ENCODE measurements at regions not wholly inside any gene's neighbourhood (a gene's known extent, or its start where the extent isn't known, plus 50 kb on each side); places are given as distances from the start of the nearest gene placed in this dataset.

DNA sequence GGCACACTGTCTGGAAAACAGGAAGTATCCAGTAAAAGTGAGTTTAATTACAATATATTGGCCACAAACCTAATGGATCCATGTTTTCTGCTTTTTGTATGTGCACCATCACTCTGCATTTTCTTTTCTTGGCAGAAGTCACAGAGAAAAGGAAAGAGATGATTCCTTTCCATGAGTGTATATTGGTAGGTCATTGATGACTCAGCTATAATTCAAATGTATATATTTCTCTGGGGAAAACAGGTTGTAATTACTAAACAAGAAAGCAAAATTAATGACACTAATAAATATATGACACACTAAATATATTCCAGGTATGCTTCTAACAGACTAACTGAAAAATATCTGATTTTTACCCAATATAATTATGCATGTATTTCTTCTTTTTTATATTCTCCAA lies 105.9 kb upstream of the PCDH15 start (continued):
- TF ChIP-seq ZNF317 (CRISPR knock-in tag; IDR thresholded peaks at IDR 0.05; ENCODE audit: borderline replicate concordance, low read depth) = no peak

DNA sequence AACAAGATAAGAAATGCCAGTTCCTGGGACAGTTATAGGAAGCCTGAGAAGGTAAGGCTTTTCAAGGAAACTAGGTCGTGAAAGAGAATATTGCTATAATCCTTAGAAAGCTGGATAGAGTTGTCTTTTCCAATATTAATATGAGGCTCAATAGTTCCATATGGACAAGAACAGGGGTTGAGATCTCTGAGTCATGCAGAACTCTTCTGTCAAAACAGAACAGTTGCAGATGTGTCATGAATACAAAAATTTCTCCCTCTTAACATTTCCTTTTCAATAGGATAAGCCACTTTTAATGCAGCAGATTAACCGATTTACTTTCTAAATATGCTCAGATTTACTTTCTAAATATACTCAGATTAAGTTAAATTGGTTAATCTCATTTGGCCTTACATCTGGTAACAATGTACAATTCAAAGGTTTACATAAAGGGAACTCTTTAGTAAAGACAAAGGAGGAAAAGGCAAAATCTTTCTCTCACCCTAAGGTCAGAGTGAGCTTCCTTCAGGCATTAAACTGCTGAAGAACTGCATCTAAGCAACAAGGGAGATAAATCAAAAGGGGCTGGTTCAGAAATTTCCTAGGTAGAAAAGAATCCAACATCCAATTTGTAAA lies 104.7 kb upstream of the PCDH15 start:
- no peak for DNase-seq (ENCODE audit: low spot score)
- Mint-ChIP-seq H3K27ac (no peak overlapping the region; the same call in 1 of the 2 replicates), H3K4me3 (no peak overlapping the region), H3K36me3 (no peaks in the 10 kb centered on the region), H3K27me3 (ENCODE audit: low read depth) (no peaks in the 10 kb centered on the region), H3K4me1 (peaks cover 23% of the 10 kb centered on the region), H3K9me3 (peaks cover 7% of the 10 kb centered on the region)
- ChIA-PET POLR2A (no interaction called here), CTCF (no interaction called here)
- TF ChIP-seq, protein P1, sequence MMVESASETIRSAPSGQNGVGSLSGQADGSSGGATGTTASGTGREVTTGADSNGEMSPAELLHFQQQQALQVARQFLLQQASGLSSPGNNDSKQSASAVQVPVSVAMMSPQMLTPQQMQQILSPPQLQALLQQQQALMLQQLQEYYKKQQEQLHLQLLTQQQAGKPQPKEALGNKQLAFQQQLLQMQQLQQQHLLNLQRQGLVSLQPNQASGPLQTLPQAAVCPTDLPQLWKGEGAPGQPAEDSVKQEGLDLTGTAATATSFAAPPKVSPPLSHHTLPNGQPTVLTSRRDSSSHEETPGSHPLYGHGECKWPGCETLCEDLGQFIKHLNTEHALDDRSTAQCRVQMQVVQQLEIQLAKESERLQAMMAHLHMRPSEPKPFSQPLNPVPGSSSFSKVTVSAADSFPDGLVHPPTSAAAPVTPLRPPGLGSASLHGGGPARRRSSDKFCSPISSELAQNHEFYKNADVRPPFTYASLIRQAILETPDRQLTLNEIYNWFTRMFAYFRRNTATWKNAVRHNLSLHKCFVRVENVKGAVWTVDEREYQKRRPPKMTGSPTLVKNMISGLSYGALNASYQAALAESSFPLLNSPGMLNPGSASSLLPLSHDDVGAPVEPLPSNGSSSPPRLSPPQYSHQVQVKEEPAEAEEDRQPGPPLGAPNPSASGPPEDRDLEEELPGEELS (CRISPR knock-in tag; IDR thresholded peaks at IDR 0.05) = no peak
- TF ChIP-seq ZNF232 (CRISPR knock-in tag; IDR thresholded peaks at IDR 0.05) (no peak), TEAD1 (CRISPR knock-in tag; IDR thresholded peaks at IDR 0.05) (no peak), SOX15 (CRISPR knock-in tag; IDR thresholded peaks at IDR 0.05) (no peak), IRF2 (CRISPR knock-in tag; IDR thresholded peaks at IDR 0.05; ENCODE audit: borderline replicate concordance, low read depth) (no peak), JAZF1 (CRISPR knock-in tag; IDR thresholded peaks at IDR 0.05) (no peak), NFATC4 (CRISPR knock-in tag; IDR thresholded peaks at IDR 0.05) (no peak)
- TF ChIP-seq, protein P2, sequence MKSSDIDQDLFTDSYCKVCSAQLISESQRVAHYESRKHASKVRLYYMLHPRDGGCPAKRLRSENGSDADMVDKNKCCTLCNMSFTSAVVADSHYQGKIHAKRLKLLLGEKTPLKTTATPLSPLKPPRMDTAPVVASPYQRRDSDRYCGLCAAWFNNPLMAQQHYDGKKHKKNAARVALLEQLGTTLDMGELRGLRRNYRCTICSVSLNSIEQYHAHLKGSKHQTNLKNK (CRISPR knock-in tag; IDR thresholded peaks at IDR 0.05) = no peak
- TF ChIP-seq, protein P3, sequence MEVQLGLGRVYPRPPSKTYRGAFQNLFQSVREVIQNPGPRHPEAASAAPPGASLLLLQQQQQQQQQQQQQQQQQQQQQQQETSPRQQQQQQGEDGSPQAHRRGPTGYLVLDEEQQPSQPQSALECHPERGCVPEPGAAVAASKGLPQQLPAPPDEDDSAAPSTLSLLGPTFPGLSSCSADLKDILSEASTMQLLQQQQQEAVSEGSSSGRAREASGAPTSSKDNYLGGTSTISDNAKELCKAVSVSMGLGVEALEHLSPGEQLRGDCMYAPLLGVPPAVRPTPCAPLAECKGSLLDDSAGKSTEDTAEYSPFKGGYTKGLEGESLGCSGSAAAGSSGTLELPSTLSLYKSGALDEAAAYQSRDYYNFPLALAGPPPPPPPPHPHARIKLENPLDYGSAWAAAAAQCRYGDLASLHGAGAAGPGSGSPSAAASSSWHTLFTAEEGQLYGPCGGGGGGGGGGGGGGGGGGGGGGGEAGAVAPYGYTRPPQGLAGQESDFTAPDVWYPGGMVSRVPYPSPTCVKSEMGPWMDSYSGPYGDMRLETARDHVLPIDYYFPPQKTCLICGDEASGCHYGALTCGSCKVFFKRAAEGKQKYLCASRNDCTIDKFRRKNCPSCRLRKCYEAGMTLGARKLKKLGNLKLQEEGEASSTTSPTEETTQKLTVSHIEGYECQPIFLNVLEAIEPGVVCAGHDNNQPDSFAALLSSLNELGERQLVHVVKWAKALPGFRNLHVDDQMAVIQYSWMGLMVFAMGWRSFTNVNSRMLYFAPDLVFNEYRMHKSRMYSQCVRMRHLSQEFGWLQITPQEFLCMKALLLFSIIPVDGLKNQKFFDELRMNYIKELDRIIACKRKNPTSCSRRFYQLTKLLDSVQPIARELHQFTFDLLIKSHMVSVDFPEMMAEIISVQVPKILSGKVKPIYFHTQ (CRISPR knock-in tag; IDR thresholded peaks at IDR 0.05) = no peak
- TF ChIP-seq, protein P4, sequence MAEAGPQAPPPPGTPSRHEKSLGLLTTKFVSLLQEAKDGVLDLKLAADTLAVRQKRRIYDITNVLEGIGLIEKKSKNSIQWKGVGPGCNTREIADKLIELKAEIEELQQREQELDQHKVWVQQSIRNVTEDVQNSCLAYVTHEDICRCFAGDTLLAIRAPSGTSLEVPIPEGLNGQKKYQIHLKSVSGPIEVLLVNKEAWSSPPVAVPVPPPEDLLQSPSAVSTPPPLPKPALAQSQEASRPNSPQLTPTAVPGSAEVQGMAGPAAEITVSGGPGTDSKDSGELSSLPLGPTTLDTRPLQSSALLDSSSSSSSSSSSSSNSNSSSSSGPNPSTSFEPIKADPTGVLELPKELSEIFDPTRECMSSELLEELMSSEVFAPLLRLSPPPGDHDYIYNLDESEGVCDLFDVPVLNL (CRISPR knock-in tag; IDR thresholded peaks at IDR 0.05; ENCODE audit: borderline replicate concordance, low read depth) = no peak
- TF ChIP-seq, protein P5, sequence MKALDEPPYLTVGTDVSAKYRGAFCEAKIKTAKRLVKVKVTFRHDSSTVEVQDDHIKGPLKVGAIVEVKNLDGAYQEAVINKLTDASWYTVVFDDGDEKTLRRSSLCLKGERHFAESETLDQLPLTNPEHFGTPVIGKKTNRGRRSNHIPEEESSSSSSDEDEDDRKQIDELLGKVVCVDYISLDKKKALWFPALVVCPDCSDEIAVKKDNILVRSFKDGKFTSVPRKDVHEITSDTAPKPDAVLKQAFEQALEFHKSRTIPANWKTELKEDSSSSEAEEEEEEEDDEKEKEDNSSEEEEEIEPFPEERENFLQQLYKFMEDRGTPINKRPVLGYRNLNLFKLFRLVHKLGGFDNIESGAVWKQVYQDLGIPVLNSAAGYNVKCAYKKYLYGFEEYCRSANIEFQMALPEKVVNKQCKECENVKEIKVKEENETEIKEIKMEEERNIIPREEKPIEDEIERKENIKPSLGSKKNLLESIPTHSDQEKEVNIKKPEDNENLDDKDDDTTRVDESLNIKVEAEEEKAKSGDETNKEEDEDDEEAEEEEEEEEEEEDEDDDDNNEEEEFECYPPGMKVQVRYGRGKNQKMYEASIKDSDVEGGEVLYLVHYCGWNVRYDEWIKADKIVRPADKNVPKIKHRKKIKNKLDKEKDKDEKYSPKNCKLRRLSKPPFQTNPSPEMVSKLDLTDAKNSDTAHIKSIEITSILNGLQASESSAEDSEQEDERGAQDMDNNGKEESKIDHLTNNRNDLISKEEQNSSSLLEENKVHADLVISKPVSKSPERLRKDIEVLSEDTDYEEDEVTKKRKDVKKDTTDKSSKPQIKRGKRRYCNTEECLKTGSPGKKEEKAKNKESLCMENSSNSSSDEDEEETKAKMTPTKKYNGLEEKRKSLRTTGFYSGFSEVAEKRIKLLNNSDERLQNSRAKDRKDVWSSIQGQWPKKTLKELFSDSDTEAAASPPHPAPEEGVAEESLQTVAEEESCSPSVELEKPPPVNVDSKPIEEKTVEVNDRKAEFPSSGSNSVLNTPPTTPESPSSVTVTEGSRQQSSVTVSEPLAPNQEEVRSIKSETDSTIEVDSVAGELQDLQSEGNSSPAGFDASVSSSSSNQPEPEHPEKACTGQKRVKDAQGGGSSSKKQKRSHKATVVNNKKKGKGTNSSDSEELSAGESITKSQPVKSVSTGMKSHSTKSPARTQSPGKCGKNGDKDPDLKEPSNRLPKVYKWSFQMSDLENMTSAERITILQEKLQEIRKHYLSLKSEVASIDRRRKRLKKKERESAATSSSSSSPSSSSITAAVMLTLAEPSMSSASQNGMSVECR (CRISPR knock-in tag; IDR thresholded peaks at IDR 0.05; ENCODE audit: borderline replicate concordance) = no peak
- no peak for ATAC-seq

DNA sequence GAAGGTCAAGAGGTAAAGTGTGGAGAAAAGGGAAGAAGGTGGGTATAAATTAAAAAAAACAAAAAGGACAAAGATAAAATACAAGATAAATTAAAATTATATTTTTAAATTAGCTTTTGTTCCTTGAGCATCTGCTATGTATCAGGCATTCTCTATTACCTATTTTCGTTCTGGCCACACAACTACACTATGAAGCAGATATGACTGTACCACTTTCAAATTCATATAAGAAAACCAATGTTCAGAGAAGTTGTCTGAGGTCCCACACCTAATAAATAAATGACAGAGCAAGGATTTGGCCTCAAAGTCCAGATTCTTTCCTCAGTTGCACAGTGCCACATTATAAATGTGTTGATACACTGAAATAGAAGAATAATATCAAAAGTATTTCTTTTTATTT lies 103.8 kb upstream of the PCDH15 start:
- H3K27ac Mint-ChIP-seq = no peak overlapping the region
- TF ChIP-seq MYBL2 (CRISPR knock-in tag; IDR thresholded peaks at IDR 0.05) = no peak
- TF ChIP-seq ATF1 (CRISPR knock-in tag; IDR thresholded peaks at IDR 0.05) = no peak
- TF ChIP-seq, protein P6, sequence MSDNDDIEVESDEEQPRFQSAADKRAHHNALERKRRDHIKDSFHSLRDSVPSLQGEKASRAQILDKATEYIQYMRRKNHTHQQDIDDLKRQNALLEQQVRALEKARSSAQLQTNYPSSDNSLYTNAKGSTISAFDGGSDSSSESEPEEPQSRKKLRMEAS (CRISPR knock-in tag; IDR thresholded peaks at IDR 0.05) = no peak
- TF ChIP-seq, protein P7, sequence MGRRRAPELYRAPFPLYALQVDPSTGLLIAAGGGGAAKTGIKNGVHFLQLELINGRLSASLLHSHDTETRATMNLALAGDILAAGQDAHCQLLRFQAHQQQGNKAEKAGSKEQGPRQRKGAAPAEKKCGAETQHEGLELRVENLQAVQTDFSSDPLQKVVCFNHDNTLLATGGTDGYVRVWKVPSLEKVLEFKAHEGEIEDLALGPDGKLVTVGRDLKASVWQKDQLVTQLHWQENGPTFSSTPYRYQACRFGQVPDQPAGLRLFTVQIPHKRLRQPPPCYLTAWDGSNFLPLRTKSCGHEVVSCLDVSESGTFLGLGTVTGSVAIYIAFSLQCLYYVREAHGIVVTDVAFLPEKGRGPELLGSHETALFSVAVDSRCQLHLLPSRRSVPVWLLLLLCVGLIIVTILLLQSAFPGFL (CRISPR knock-in tag; IDR thresholded peaks at IDR 0.05; ENCODE audit: borderline replicate concordance) = no peak
- TF ChIP-seq NR2C2 (CRISPR knock-in tag; IDR thresholded peaks at IDR 0.05) = no peak
- TF ChIP-seq RORB (CRISPR knock-in tag; IDR thresholded peaks at IDR 0.05) = no peak
- no peak for TF ChIP-seq TP53 (CRISPR knock-in tag; IDR thresholded peaks at IDR 0.05)
- TF ChIP-seq, protein P4 (CRISPR knock-in tag; IDR thresholded peaks at IDR 0.05; ENCODE audit: borderline replicate concordance, low read depth) = no peak
- TF ChIP-seq NR3C1 (CRISPR knock-in tag; conservative IDR thresholded peaks at IDR 0.05; ENCODE audit: low read depth) = no peak
- TF ChIP-seq IRF2 (CRISPR knock-in tag; IDR thresholded peaks at IDR 0.05; ENCODE audit: borderline replicate concordance, low read depth) = no peak

More for the DNA sequence above, 103.8 kb upstream of the PCDH15 start:
- Mint-ChIP-seq H3K4me3 (no peak overlapping the region), H3K27me3 (ENCODE audit: low read depth) (no peaks in the 10 kb centered on the region), H3K4me1 (peaks cover 23% of the 10 kb centered on the region), H3K9me3 (no peaks in the 10 kb centered on the region), H3K36me3 (no peaks in the 10 kb centered on the region)
- POLR2A ChIA-PET = no interaction called here
- no peak for ATAC-seq
- DNase-seq (ENCODE audit: low spot score) = no peak
- CTCF ChIA-PET = no interaction called here

Data from WTC11 (cell line).